HEK293 (cell line): ENCODE measurements at regions not wholly inside any gene's neighbourhood (a gene's known extent, or its start where the extent isn't known, plus 50 kb on each side); places are given as distances from the start of the nearest gene placed in this dataset.

Experiments used
- CTCF ChIA-PET: fragments of 350-600 bp; formaldehyde crosslinking; extraction: SDS; loops from one replicate; lab custom pipeline; 2021; ENCODE audit warnings: antibody characterized with exemption; lab: Yijun Ruan, JAX
- POLR2A ChIA-PET: fragments of 300-600 bp; formaldehyde crosslinking; extraction: SDS; loops from one replicate; lab custom pipeline; 2020; ENCODE audit warnings: antibody characterized with exemption, inconsistent platforms; lab: Yijun Ruan, JAX
- H3K27ac ChIP-seq: fragments of 200-500 bp; sonication (Bioruptor generic); 2 replicates; pipeline ENCODE4 v1.5.1; 2014; ENCODE audit warnings: low read depth, low read length, control low read depth, inconsistent platforms; ENCODE audit errors: extremely low read depth
- H3K36me3 ChIP-seq, 2 experiments: fragments of 200-500 bp in 1 of 2; sonication (Bioruptor generic) in 1 of 2; 1 replicate in 1 of 2; 2 replicates in 1 of 2; pipeline ENCODE4 v1.5.1; 2014 to 2017; ENCODE audit warnings: inconsistent platforms in 2 of 2, low read length in 2 of 2; ENCODE audit not compliant: control insufficient read depth in 2 of 2, insufficient read depth in 1 of 2
- H3K4me1 ChIP-seq: fragments of 200-500 bp; sonication (Bioruptor generic); 2 replicates; pipeline ENCODE4 v1.5.1; 2014; ENCODE audit warnings: mild to moderate bottlenecking, low read length, inconsistent platforms; ENCODE audit not compliant: control insufficient read depth, insufficient read depth
- H3K4me3 ChIP-seq: 2 replicates; pipeline ENCODE4 v1.5.1; 2011; ENCODE audit warnings: low read depth, mild to moderate bottlenecking, control low read depth, low read length, moderate library complexity
- H3K9me3 ChIP-seq: fragments of 200-500 bp; sonication (Bioruptor generic); 2 replicates; pipeline ENCODE4 v1.5.1; 2014; ENCODE audit warnings: low read depth, low read length, inconsistent platforms; ENCODE audit not compliant: control insufficient read depth, insufficient read depth
- GFI1B ChIP-seq: fragments of 450-650 bp; formaldehyde crosslinking; IDR thresholded peaks from 2 replicates; pipeline ENCODE4 v1.5.1; 2016; ENCODE audit warnings: missing biosample characterization, missing genetic modification characterization
- KLF1 ChIP-seq: fragments of 450-650 bp; formaldehyde crosslinking; IDR thresholded peaks from 2 replicates; pipeline ENCODE4 v1.5.1; 2016; ENCODE audit warnings: missing biosample characterization, missing genetic modification characterization
- KLF10 ChIP-seq: fragments of 450-650 bp; IDR thresholded peaks from 2 replicates; pipeline ENCODE4 v1.5.1; 2018; ENCODE audit warnings: missing biosample characterization, mild to moderate bottlenecking, missing genetic modification characterization
- OSR2 ChIP-seq: fragments of 450-650 bp; formaldehyde crosslinking; IDR thresholded peaks from 2 replicates; pipeline ENCODE4 v1.5.1; 2016; ENCODE audit warnings: missing biosample characterization, missing genetic modification characterization
- SALL2 ChIP-seq: fragments of 450-650 bp; formaldehyde crosslinking; IDR thresholded peaks from 2 replicates; pipeline ENCODE4 v1.5.0; 2017; ENCODE audit warnings: missing biosample characterization, mild to moderate bottlenecking, missing genetic modification characterization, borderline replicate concordance
- ZBTB17 ChIP-seq: fragments of 450-650 bp; formaldehyde crosslinking; IDR thresholded peaks from 2 replicates; pipeline ENCODE4 v1.5.1; 2016; ENCODE audit warnings: missing biosample characterization, missing genetic modification characterization
- ZIC2 ChIP-seq: fragments of 450-650 bp; formaldehyde crosslinking; IDR thresholded peaks from 2 replicates; pipeline ENCODE4 v1.5.1; 2016; ENCODE audit warnings: missing biosample characterization, missing genetic modification characterization
- ZNF133 ChIP-seq: fragments of 450-650 bp; formaldehyde crosslinking; IDR thresholded peaks from 2 replicates; pipeline ENCODE4 v1.5.1; 2016; ENCODE audit warnings: missing biosample characterization, missing genetic modification characterization
- ZNF169 ChIP-seq: fragments of 450-650 bp; formaldehyde crosslinking; IDR thresholded peaks from 2 replicates; pipeline ENCODE4 v1.5.1; 2016; ENCODE audit warnings: missing biosample characterization, missing genetic modification characterization
- ZNF175 ChIP-seq: fragments of 450-650 bp; formaldehyde crosslinking; IDR thresholded peaks from 2 replicates; pipeline ENCODE4 v1.5.1; 2016; ENCODE audit warnings: missing biosample characterization, missing genetic modification characterization
- ZNF248 ChIP-seq: fragments of 450-650 bp; formaldehyde crosslinking; IDR thresholded peaks from 2 replicates; pipeline ENCODE4 v1.5.1; 2017; ENCODE audit warnings: missing biosample characterization, missing genetic modification characterization
- ZNF426 ChIP-seq: fragments of 450-650 bp; formaldehyde crosslinking; IDR thresholded peaks from 2 replicates; pipeline ENCODE4 v1.5.1; 2017; ENCODE audit warnings: missing biosample characterization, missing genetic modification characterization, mild to moderate bottlenecking, inconsistent platforms, moderate library complexity
- ZNF549 ChIP-seq: fragments of 450-650 bp; IDR thresholded peaks from 2 replicates; pipeline ENCODE4 v1.5.1; 2018; ENCODE audit warnings: missing biosample characterization, missing genetic modification characterization, mild to moderate bottlenecking, inconsistent platforms, moderate library complexity
- ZNF626 ChIP-seq: fragments of 450-650 bp; sonication (Bioruptor Pico); formaldehyde crosslinking; IDR thresholded peaks from 2 replicates; pipeline ENCODE4 v1.5.1; 2018; ENCODE audit warnings: missing biosample characterization, missing genetic modification characterization, inconsistent platforms
- ZNF664 ChIP-seq: fragments of 450-650 bp; formaldehyde crosslinking; IDR thresholded peaks from 2 replicates; pipeline ENCODE4 v1.5.1; 2016; ENCODE audit warnings: missing biosample characterization, missing genetic modification characterization
- ZNF768 ChIP-seq: fragments of 450-650 bp; formaldehyde crosslinking; IDR thresholded peaks from 2 replicates; pipeline ENCODE4 v1.5.1; 2018; ENCODE audit warnings: missing biosample characterization, mild to moderate bottlenecking, missing genetic modification characterization
- TF ChIP-seq, protein P1 (sequence below): fragments of 450-650 bp; formaldehyde crosslinking; IDR thresholded peaks from 2 replicates; pipeline ENCODE4 v1.5.1; 2016; ENCODE audit warnings: missing biosample characterization, missing genetic modification characterization
- TF ChIP-seq, protein P2 (sequence below): fragments of 450-650 bp; formaldehyde crosslinking; IDR thresholded peaks from 2 replicates; pipeline ENCODE4 v1.5.1; 2016; ENCODE audit warnings: missing biosample characterization, missing genetic modification characterization, low read depth
- TF ChIP-seq, protein P3 (sequence below): fragments of 450-650 bp; formaldehyde crosslinking; optimal IDR thresholded peaks from 2 replicates; pipeline ENCODE3; 2016; ENCODE audit warnings: missing biosample characterization, mild to moderate bottlenecking, missing genetic modification characterization
- TF ChIP-seq, protein P4 (sequence below): fragments of 450-650 bp; formaldehyde crosslinking; IDR thresholded peaks from 2 replicates; pipeline ENCODE4 v1.5.1; 2016; ENCODE audit warnings: missing biosample characterization, missing genetic modification characterization
- TF ChIP-seq, protein P5 (sequence below): fragments of 450-650 bp; formaldehyde crosslinking; IDR thresholded peaks from 2 replicates; pipeline ENCODE4 v1.5.1; 2016; ENCODE audit warnings: missing biosample characterization, missing genetic modification characterization
- TF ChIP-seq, protein P6 (sequence below): fragments of 450-650 bp; formaldehyde crosslinking; IDR thresholded peaks from 2 replicates; pipeline ENCODE4 v1.5.1; 2016; ENCODE audit warnings: missing biosample characterization, missing genetic modification characterization

DNA sequence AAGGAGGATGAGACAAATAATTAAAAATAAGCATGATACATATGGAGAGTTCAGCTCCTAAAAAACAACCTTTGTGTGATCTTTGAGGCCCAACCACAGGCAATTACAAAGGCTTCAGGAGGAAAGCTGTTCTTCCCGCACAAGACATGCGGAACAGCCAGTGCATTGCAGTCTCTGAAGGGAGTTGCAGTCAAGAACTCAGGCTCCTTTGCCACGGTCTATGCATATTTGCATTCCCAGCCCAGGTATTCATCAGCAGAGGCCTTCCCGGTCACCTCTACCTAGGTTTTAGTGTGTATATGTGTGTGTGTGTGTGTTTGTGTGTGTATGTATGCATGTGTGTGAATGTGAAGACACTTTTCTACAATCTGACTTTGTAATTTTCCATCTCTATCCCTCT, 600.6 kb upstream of the PCDH10 start (continued):
- no peak for TF ChIP-seq SALL2 (tag by site-specific recombination)
- TF ChIP-seq ZNF664 (tag by site-specific recombination): no peak
- no peak for TF ChIP-seq GFI1B
- TF ChIP-seq ZNF175 (tag by site-specific recombination): no peak
- TF ChIP-seq, protein P1, sequence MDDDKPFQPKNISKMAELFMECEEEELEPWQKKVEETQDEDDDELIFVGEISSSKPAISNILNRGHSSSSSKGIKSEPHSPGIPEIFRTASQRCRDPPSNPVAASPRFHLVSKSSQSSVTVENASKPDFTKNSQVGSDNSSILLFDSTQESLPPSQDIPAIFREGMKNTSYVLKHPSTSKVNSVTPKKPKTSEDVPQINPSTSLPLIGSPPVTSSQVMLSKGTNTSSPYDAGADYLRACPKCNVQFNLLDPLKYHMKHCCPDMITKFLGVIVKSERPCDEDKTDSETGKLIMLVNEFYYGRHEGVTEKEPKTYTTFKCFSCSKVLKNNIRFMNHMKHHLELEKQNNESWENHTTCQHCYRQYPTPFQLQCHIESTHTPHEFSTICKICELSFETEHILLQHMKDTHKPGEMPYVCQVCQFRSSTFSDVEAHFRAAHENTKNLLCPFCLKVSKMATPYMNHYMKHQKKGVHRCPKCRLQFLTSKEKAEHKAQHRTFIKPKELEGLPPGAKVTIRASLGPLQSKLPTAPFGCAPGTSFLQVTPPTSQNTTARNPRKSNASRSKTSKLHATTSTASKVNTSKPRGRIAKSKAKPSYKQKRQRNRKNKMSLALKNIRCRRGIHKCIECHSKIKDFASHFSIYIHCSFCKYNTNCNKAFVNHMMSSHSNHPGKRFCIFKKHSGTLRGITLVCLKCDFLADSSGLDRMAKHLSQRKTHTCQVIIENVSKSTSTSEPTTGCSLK (tag by site-specific recombination): no peak
- TF ChIP-seq KLF1 (tag by site-specific recombination): no peak
- no peak for TF ChIP-seq OSR2

DNA sequence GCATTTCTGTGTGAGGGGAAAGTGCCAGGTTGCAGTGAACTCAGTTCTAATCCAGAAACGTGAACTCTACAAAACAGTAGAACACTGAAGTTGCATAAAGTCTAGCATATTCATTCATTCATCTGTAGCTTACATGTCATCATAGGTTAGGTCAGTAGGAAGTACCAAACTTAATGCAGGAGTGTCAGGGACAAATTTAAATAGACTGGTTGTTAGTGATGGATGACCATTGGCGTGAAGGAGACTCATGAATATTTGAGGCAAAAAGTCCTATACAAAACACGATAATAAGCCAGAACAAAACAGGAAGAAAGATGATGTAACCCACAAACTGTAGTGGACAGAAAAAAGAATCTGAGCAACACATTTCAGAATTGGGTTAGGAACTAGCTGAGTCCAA, 592.8 kb upstream of the PCDH10 start:
- no peak overlapping the region for H3K27ac ChIP-seq
- no peak overlapping the region for H3K4me3 ChIP-seq
- ChIA-PET POLR2A (no interaction called here), CTCF (no interaction called here)
- no peak for TF ChIP-seq ZNF549 (tag by site-specific recombination)
- no peak for TF ChIP-seq ZBTB17 (tag by site-specific recombination)
- TF ChIP-seq, protein P2, sequence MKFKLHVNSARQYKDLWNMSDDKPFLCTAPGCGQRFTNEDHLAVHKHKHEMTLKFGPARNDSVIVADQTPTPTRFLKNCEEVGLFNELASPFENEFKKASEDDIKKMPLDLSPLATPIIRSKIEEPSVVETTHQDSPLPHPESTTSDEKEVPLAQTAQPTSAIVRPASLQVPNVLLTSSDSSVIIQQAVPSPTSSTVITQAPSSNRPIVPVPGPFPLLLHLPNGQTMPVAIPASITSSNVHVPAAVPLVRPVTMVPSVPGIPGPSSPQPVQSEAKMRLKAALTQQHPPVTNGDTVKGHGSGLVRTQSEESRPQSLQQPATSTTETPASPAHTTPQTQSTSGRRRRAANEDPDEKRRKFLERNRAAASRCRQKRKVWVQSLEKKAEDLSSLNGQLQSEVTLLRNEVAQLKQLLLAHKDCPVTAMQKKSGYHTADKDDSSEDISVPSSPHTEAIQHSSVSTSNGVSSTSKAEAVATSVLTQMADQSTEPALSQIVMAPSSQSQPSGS (tag by site-specific recombination): no peak
- TF ChIP-seq, protein P3, sequence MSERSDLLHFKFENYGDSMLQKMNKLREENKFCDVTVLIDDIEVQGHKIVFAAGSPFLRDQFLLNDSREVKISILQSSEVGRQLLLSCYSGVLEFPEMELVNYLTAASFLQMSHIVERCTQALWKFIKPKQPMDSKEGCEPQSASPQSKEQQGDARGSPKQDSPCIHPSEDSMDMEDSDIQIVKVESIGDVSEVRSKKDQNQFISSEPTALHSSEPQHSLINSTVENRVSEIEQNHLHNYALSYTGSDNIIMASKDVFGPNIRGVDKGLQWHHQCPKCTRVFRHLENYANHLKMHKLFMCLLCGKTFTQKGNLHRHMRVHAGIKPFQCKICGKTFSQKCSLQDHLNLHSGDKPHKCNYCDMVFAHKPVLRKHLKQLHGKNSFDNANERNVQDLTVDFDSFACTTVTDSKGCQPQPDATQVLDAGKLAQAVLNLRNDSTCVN: no peak
- TF ChIP-seq ZNF248: no peak
- no peak for TF ChIP-seq ZNF626
- no peak for TF ChIP-seq ZNF133 (tag by site-specific recombination)
- TF ChIP-seq KLF10: no peak
- no peak for TF ChIP-seq ZIC2 (tag by site-specific recombination)
- TF ChIP-seq ZNF426 (tag by site-specific recombination): no peak
- TF ChIP-seq, protein P4, sequence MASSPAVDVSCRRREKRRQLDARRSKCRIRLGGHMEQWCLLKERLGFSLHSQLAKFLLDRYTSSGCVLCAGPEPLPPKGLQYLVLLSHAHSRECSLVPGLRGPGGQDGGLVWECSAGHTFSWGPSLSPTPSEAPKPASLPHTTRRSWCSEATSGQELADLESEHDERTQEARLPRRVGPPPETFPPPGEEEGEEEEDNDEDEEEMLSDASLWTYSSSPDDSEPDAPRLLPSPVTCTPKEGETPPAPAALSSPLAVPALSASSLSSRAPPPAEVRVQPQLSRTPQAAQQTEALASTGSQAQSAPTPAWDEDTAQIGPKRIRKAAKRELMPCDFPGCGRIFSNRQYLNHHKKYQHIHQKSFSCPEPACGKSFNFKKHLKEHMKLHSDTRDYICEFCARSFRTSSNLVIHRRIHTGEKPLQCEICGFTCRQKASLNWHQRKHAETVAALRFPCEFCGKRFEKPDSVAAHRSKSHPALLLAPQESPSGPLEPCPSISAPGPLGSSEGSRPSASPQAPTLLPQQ: no peak
- TF ChIP-seq GFI1B: no peak
- TF ChIP-seq, protein P5, sequence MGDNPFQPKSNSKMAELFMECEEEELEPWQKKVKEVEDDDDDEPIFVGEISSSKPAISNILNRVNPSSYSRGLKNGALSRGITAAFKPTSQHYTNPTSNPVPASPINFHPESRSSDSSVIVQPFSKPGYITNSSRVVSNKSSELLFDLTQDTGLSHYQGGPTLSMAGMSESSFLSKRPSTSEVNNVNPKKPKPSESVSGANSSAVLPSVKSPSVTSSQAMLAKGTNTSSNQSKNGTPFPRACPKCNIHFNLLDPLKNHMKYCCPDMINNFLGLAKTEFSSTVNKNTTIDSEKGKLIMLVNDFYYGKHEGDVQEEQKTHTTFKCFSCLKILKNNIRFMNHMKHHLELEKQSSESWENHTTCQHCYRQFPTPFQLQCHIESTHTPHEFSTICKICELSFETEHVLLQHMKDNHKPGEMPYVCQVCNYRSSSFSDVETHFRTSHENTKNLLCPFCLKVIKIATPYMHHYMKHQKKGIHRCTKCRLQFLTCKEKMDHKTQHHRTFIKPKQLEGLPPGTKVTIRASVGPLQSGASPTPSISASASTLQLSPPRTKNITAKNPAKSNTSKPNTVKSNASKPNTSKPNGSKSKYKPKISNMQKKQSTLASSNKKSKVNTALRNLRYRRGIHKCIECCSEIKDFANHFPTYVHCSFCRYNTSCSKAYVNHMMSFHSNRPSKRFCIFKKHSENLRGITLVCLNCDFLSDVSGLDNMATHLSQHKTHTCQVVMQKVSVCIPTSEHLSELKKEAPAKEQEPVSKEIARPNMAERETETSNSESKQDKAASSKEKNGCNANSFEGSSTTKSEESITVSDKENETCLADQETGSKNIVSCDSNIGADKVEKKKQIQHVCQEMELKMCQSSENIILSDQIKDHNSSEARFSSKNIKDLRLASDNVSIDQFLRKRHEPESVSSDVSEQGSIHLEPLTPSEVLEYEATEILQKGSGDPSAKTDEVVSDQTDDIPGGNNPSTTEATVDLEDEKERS (tag by site-specific recombination): no peak
- TF ChIP-seq ZNF768 (tag by site-specific recombination): no peak
- no peak for TF ChIP-seq ZNF169
- TF ChIP-seq, protein P6, sequence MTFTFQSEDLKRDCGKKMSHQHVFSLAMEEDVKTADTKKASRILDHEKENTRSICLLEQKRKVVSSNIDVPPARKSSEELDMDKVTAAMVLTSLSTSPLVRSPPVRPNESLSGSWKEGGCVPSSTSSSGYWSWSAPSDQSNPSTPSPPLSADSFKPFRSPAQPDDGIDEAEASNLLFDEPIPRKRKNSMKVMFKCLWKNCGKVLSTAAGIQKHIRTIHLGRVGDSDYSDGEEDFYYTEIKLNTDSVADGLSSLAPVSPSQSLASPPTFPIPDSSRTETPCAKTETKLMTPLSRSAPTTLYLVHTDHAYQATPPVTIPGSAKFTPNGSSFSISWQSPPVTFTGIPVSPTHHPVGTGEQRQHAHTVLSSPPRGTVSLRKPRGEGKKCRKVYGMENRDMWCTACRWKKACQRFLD: no peak
- no peaks in the 10 kb centered on the region for H3K9me3 ChIP-seq
- no peaks in the 10 kb centered on the region for H3K36me3 ChIP-seq
- no peaks in the 10 kb centered on the region for H3K4me1 ChIP-seq
